HepG2 (cell line): ENCODE measurements at regions not wholly inside any gene's neighbourhood (a gene's known extent, or its start where the extent isn't known, plus 50 kb on each side); places are given as distances from the start of the nearest gene placed in this dataset.
A peak's percentile ranks its signal among the peaks of the same experiment; 100 is the strongest.

ENCODE experiments used
- AFF4 ChIP-seq: sonication (generic); formaldehyde crosslinking; IDR thresholded peaks from 2 replicates; pipeline ENCODE4 v1.4.0; 2020; ENCODE audit warnings: missing genetic modification reagents
- BHLHE40 ChIP-seq: IDR thresholded peaks from 2 replicates; pipeline ENCODE4 v1.6.1; 2011; ENCODE audit warnings: low read length, improper control_type of control experiment
- CENPX ChIP-seq: sonication (generic); formaldehyde crosslinking; IDR thresholded peaks from 2 replicates; pipeline ENCODE4 v1.9.0; 2021; ENCODE audit warnings: mild to moderate bottlenecking, missing genetic modification reagents, moderate library complexity
- DR1 ChIP-seq: sonication (generic); formaldehyde crosslinking; IDR thresholded peaks from 2 replicates; pipeline ENCODE4 v1.8.0; 2021; ENCODE audit warnings: mild to moderate bottlenecking, missing genetic modification reagents, inconsistent platforms
- E2F1 ChIP-seq: sonication (generic); formaldehyde crosslinking; IDR thresholded peaks from 2 replicates; pipeline ENCODE4 v1.5.0; 2020; ENCODE audit warnings: missing genetic modification reagents
- HHEX ChIP-seq: IDR thresholded peaks from 2 replicates; pipeline ENCODE4 v1.6.1; 2016; ENCODE audit warnings: control low read depth
- HMG20A ChIP-seq: IDR thresholded peaks from 2 replicates; pipeline ENCODE4 v1.6.1; 2016; ENCODE audit warnings: borderline replicate concordance
- ISL2 ChIP-seq: sonication (generic); formaldehyde crosslinking; IDR thresholded peaks from 2 replicates; pipeline ENCODE4 v1.5.0; 2020; ENCODE audit warnings: missing genetic modification reagents
- MED8 ChIP-seq: sonication (generic); formaldehyde crosslinking; IDR thresholded peaks from 2 replicates; pipeline ENCODE4 v1.8.1; 2023; ENCODE audit warnings: mild to moderate bottlenecking, missing genetic modification reagents; ENCODE audit not compliant: insufficient replicate concordance
- NCOR1 ChIP-seq: fragments of 200-600 bp; sonication (generic); IDR thresholded peaks from 2 replicates; pipeline ENCODE4 v1.7.0; 2017; ENCODE audit warnings: antibody characterized with exemption, low read length, borderline replicate concordance
- TEAD3 ChIP-seq: optimal IDR thresholded peaks from 2 replicates; pipeline ENCODE3; 2016; ENCODE audit warnings: borderline replicate concordance
- THYN1 ChIP-seq: sonication (generic); formaldehyde crosslinking; IDR thresholded peaks from 2 replicates; pipeline ENCODE4 v1.8.1; 2023; ENCODE audit warnings: low read depth, mild to moderate bottlenecking, moderate library complexity, missing genetic modification reagents, borderline replicate concordance
- ZBTB7A ChIP-seq: sonication (generic); formaldehyde crosslinking; IDR thresholded peaks from 2 replicates; pipeline ENCODE4 v1.8.0; 2022; ENCODE audit warnings: mild to moderate bottlenecking, missing genetic modification reagents
- ZNF251 ChIP-seq: sonication (generic); formaldehyde crosslinking; IDR thresholded peaks from 2 replicates; pipeline ENCODE4 v1.9.0; 2021; ENCODE audit warnings: mild to moderate bottlenecking, missing genetic modification reagents
- ZNF354B ChIP-seq: sonication (generic); formaldehyde crosslinking; IDR thresholded peaks from 2 replicates; pipeline ENCODE4 v1.8.0; 2022; ENCODE audit warnings: mild to moderate bottlenecking, missing genetic modification reagents
- ZNF761 ChIP-seq: sonication (generic); formaldehyde crosslinking; conservative IDR thresholded peaks from 2 replicates; pipeline ENCODE4 v1.4.0; 2020; ENCODE audit warnings: mild to moderate bottlenecking, missing genetic modification reagents
- ZNF782 ChIP-seq: sonication (generic); formaldehyde crosslinking; IDR thresholded peaks from 2 replicates; pipeline ENCODE4 v1.4.0; 2020; ENCODE audit warnings: missing genetic modification reagents, mild to moderate bottlenecking, borderline replicate concordance
- ZSCAN29 ChIP-seq: sonication (generic); formaldehyde crosslinking; conservative IDR thresholded peaks from 2 replicates; pipeline ENCODE4 v1.4.0; 2020; ENCODE audit warnings: mild to moderate bottlenecking, missing genetic modification reagents
- TF ChIP-seq, protein P1 (sequence below): fragments of 450-650 bp; IDR thresholded peaks from 2 replicates; pipeline ENCODE4 v1.6.1; 2016
- TF ChIP-seq, protein P2 (sequence below): sonication (generic); formaldehyde crosslinking; IDR thresholded peaks from 2 replicates; pipeline ENCODE4 v1.4.0; 2020; ENCODE audit warnings: low read depth, missing genetic modification reagents
- TF ChIP-seq, protein P3 (sequence below): IDR thresholded peaks from 2 replicates; pipeline ENCODE4 v1.6.1; 2018; ENCODE audit warnings: missing genetic modification reagents

DNA sequence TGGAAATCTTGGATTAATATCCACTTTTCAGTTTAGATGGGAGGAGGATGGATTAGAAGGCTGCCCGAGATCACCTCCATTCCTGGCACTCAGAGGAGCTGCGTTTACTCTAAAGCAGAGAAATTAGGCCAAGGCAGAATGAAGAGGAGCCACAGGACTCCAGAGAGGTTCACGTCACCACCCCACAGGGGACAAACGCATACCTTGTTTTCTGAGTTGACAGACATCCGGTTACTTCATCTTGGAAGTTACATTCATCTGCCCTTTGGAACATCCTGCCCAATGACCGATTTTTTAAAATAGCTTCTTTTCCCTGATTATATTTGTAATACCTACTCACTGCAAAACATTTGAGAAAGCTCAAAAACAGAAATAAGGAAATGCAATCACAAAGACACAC lies 220.0 kb downstream of the SOX9 start (continued):
- no peak for TF ChIP-seq AFF4 (CRISPR knock-in tag)
- TF ChIP-seq, protein P1, sequence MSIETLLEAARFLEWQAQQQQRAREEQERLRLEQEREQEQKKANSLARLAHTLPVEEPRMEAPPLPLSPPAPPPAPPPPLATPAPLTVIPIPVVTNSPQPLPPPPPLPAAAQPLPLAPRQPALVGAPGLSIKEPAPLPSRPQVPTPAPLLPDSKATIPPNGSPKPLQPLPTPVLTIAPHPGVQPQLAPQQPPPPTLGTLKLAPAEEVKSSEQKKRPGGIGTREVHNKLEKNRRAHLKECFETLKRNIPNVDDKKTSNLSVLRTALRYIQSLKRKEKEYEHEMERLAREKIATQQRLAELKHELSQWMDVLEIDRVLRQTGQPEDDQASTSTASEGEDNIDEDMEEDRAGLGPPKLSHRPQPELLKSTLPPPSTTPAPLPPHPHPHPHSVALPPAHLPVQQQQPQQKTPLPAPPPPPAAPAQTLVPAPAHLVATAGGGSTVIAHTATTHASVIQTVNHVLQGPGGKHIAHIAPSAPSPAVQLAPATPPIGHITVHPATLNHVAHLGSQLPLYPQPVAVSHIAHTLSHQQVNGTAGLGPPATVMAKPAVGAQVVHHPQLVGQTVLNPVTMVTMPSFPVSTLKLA = no peak
- TF ChIP-seq MED8 (CRISPR knock-in tag) = no peak
- TF ChIP-seq, protein P2, sequence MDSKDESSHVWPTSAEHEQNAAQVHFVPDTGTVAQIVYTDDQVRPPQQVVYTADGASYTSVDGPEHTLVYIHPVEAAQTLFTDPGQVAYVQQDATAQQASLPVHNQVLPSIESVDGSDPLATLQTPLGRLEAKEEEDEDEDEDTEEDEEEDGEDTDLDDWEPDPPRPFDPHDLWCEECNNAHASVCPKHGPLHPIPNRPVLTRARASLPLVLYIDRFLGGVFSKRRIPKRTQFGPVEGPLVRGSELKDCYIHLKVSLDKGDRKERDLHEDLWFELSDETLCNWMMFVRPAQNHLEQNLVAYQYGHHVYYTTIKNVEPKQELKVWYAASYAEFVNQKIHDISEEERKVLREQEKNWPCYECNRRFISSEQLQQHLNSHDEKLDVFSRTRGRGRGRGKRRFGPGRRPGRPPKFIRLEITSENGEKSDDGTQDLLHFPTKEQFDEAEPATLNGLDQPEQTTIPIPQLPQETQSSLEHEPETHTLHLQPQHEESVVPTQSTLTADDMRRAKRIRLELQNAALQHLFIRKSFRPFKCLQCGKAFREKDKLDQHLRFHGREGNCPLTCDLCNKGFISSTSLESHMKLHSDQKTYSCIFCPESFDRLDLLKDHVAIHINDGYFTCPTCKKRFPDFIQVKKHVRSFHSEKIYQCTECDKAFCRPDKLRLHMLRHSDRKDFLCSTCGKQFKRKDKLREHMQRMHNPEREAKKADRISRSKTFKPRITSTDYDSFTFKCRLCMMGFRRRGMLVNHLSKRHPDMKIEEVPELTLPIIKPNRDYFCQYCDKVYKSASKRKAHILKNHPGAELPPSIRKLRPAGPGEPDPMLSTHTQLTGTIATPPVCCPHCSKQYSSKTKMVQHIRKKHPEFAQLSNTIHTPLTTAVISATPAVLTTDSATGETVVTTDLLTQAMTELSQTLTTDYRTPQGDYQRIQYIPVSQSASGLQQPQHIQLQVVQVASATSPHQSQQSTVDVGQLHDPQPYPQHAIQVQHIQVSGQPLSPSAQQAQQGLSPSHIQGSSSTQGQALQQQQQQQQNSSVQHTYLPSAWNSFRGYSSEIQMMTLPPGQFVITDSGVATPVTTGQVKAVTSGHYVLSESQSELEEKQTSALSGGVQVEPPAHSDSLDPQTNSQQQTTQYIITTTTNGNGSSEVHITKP (CRISPR knock-in tag) = no peak
- peak; percentile 42; the same call in 1 of the 2 replicates for TF ChIP-seq HMG20A
- TF ChIP-seq ZSCAN29 (CRISPR knock-in tag) = no peak
- TF ChIP-seq BHLHE40 = no peak
- TF ChIP-seq, protein P3, sequence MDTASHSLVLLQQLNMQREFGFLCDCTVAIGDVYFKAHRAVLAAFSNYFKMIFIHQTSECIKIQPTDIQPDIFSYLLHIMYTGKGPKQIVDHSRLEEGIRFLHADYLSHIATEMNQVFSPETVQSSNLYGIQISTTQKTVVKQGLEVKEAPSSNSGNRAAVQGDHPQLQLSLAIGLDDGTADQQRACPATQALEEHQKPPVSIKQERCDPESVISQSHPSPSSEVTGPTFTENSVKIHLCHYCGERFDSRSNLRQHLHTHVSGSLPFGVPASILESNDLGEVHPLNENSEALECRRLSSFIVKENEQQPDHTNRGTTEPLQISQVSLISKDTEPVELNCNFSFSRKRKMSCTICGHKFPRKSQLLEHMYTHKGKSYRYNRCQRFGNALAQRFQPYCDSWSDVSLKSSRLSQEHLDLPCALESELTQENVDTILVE = no peak
- TF ChIP-seq ISL2 (CRISPR knock-in tag) = peak; percentile 39
- TF ChIP-seq E2F1 (CRISPR knock-in tag) = no peak
- no peak for TF ChIP-seq ZNF354B (CRISPR knock-in tag)
- TF ChIP-seq ZNF251 (CRISPR knock-in tag) = no peak
- no peak for TF ChIP-seq ZNF782 (CRISPR knock-in tag)
- no peak for TF ChIP-seq CENPX
- TF ChIP-seq DR1 = no peak
- TF ChIP-seq NCOR1 = no peak
- no peak for TF ChIP-seq ZBTB7A (CRISPR knock-in tag)
- no peak for TF ChIP-seq ZNF761 (CRISPR knock-in tag)
- no peak for TF ChIP-seq THYN1 (CRISPR knock-in tag)
- no peak for TF ChIP-seq HHEX (CRISPR knock-in tag)
- TF ChIP-seq TEAD3 (CRISPR knock-in tag) = peak; percentile 69
